Activated gamma-delta T cell (primary cell): ENCODE measurements at regions not wholly inside any gene's neighbourhood (a gene's known extent, or its start where the extent isn't known, plus 50 kb on each side); places are given as distances from the start of the nearest gene placed in this dataset.

Experiments used
- DNase-seq: peaks from one replicate; lab custom pipeline; 2025; lab: John Stamatoyannopoulos, UW

DNA sequence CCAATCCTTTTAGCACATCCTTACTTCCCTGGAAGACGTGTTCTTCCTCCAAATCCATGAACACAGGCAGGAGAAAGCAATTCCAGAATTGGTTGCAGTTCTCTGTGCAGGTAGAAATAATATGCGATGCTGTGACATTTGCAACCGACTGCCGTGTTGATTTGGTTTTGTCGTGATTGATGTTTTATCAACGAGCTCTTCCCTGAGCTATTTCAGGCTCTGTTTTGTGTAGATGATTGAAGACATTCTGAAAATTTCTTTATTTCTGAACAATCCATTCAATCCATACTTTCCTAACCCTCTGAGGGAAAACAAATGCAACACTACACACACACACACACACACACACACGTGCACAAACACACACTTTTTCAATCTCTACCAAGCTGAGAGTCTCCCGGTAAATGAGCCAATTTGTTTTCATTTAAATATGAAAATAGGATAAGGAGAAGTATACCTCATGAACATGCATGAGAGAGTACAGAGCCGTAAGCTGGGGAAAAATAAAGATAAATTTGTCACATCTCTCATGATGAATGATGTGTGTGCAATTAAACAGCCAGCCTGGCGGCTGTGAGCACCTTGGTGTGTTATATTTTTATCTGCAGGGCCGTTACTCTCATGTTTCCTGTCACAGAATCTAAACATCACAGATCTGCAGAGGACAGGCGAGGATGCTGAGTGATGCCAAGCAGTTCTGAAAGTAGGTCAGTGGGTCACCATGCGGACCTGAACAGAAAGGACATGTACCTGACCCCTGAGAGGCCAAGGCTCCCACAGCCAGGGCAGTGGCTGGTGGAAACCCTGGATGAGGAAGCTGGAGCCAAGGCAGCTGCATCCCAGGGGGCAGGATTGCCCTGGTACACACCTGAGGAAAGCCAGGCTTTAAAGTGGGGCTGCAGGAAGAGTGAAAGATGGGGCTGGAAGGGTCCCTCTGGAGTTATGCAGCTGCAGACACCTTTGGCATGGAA lies 64.8 kb downstream of the PDCL3 start:
- no peak for DNase-seq

DNA sequence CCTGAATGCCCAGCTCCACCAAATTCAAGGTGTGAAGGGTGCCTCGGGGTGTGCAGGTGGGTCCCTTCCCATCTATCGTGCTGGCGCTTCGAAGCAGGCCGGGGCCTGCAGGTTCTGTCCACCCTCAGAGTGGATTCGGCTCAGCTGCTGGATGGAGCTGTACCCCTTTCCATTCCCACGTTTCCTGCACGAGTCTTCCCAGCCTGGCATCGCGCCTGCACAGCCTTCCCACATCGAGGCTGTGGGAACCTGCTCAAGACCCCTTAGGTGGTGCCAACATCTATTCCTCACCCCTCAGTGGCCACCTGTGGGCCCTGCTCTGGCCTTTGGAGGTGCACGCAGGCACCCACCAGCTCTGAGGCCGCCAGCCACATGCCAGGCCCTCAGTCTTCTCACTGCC lies 65.7 kb downstream of the PDCL3 start:
- DNase-seq, result no peak

DNA sequence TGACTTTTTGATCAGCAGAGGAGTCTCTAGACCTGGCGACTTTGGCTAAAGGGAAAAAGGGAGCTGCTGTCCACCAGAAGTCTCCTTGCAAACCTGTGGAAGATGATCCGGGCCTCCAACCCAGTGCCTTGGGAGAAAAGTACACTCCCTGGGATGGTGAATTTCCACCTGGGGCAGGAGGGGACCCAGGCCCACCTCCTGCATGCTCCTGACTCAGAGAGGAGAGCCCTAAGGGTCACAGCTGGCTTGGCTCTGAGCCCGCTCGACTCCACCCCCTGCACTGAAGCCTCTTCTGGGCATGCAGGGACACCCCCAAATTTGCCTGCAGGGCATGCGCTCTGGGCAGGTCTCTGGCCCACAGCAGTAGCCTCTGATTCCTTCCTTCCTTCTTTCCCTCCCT lies 66.5 kb downstream of the PDCL3 start:
- DNase-seq, result no peak

DNA sequence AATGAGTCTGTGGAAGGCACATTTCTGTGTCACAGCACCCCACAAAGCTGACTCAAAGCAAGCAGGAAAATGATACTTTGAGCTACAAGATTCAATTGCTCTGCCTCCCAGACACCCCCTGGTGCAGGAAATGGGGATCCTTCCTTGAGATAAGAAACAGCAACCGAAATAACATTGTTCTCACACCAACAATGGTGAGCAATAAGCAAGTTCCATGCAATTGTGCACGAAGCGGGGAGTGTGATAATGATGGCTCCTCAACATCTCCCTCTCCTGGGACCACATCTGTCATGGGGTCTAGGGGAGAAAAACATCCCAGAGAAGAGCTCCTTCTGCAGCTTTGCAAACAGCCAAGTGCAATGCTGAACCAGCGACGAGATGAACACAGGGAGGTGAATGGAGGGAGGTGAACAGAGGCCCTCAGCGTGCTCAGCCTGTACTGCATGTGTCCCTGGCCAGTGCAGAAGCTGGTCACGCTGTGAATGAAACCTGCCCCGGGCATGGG lies 67.7 kb downstream of the PDCL3 start:
- DNase-seq, result no peak

DNA sequence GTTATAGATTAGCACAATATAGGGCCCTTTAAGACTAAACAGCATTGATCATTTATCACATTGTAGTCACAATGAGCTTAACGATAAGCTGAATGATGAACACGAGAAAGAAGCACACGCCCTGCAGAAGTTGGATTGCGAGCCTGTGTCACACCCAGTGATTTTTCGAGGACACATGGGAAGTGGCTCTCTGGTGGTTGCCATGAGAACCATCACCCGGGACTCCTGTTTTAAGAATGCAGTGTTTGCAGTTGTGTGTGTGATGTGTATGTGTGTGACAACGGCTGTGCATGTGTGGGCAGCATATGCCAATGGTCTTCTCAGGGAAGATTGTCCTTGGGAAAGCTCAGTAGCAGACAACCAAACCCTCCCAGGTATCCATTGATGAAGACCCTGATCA lies 69.2 kb downstream of the PDCL3 start:
- no peak for DNase-seq

DNA sequence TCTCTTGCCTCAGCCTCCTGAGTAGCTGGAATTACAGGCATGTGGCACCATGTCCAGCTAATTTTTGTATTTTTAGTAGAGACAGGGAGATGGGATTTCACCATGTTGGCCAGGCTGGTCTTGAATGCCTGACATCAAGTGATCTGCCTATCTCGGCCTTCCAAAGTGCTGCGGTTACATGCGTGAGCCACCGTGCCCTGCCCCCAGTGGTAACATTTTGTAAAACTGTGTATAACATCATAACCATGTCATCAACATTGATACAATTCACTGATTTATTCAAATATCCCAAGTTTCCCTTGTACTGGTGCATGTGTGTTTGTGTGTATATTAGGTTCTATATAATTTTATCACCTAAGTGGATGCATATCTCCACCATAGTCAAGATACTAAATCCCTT lies 70.0 kb downstream of the PDCL3 start:
- no peak for DNase-seq

DNA sequence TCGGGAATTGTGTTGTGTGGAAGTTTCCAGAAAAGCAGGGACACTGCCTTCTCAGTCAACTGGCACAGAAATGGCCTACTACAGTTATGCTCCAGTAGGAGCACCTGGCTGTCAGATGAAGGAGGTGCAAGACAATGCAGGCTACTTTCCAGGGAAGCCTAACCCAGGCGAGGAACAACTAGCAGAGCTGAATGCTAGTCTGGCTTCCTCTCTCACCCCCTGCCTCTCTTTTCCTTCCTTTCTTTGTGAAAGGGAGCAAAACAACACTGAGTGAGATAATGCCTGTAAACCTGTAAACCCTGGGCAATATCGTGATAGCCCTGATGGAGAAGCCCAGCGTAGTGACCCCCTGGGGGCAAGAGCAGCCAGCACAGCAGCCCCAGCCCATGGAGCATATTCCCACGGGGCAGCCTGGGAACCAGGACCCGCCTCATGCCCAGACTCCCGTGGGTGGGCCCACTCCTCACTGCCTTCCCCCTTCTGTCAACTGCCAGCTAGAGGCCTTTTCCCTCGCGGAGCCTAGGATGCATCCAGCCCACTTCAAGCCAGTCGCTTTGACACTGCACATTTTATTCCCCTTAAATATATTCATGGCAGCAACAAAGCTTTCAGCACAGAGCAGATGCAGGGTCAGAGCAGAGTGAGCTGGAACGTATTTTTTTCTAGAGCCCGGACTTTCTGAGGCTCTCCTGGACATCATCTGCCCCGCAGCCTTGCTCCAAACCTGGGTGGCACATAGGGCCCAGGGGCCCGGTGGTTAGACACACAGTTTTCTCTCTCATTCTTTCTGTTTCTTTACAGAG lies 77.0 kb downstream of the PDCL3 start:
- DNase-seq, result no peak

DNA sequence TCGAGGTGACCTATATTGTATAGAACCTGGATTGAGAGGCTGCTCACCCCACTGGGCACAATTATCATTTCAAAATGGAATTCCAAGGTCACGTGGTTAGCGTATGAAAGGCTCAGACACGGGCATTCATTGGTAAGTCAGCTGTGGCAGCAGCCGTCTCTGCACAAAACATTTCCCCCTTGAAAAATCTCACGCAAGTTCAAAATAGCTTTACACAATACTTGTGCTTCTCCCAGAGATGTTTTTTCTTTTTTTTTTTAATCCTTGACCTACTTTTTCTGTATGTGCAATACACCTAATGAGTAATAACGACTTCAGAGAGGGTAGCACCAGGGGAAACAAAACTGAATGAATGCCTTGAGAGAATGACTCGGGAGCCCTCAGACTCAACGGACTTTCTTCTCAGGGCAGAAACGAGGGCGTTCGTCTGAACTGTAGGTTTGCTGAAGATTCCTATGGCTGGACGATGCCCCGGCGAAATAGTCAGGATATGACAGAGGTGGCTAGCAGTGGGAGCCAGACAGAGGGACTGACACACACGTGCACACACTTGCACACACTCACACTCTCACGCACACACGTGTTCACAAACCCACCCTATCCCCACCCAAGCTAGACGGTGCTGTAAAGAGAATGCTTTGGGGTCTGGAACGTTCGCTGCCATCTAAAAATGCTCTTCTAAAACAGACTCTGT lies 77.8 kb downstream of the PDCL3 start:
- no peak for DNase-seq

DNA sequence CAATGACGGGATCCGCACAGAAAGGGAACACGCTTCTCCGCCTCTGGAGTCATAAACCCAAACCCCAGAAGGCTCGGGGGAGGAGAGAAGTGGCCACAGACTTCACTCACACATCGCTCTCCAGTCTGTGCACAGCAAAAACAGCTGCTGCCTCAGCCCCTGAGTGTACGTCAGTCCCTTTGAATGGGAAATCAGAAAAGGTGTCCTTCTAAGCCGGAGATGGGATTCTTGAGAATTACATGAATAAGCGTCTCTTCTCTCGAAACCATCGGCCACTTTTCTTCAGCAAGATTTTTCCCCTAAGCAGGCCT lies 78.3 kb downstream of the PDCL3 start:
- no peak for DNase-seq

DNA sequence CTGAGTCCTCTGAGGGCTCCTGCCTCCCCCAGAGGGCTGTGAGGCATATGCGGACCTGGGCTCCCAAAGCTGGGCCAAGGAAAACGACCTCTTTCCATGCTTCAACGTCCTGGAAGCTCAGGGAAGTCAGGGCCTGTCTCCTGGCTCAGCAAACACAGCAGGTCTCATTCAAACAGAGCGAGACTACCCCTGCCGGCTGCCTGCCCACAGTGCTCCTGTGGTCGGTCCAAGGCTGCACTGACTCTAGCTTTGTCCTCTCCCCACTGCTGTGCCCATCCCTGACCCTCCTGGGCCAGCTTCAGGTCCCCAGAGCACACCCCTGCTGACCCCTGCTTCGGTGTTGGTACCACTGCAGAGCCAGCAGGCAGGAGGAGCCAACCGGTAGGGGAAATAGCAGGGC lies 79.6 kb downstream of the PDCL3 start:
- DNase-seq, result no peak

DNA sequence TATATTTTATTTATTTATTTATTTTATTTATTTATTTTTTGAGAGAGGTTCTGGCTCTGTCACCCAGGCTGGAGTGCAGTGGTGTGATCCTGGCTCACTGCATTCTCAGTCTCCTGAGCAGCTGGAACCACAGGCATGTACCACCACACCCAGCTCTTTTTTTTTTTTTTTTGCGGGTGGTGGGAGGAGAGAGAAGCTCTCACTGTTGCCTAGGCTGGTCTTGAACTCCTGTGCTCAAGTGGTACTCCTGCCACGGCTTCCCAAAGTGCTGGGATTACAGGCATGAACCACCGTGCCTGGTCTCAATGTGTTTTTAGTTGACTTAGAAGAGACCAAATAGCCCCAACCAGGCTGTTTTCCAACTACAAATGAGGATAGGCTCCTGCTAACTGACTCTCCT lies 80.7 kb downstream of the PDCL3 start:
- no peak for DNase-seq

DNA sequence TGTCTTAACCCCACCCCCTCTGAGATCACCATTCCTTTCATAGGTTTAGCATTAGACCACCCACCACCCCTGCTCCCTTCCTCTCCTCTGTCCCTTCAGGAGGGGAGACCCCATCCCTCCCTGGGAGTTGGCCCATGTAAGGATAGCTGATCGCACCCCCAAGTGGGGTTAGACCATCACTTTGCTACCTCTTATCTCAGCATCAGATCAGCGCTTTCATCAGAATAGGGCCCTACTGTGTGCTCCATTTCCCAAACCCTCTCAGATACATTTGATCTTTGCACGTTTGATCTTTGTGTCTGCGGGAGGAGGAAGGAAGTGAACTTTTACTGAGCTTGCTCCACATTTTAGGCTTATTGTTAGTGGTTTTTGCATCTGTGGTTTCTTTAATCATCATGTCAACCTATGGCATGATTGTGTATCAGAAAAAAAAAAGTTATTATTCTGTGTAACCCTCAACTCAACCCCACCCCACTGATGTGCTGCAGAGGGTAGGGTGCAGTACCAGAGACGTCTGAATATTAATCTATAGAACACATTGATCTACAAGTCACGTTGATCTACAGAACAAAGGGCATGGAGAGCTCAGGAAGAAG lies 81.2 kb downstream of the PDCL3 start:
- DNase-seq, result no peak

DNA sequence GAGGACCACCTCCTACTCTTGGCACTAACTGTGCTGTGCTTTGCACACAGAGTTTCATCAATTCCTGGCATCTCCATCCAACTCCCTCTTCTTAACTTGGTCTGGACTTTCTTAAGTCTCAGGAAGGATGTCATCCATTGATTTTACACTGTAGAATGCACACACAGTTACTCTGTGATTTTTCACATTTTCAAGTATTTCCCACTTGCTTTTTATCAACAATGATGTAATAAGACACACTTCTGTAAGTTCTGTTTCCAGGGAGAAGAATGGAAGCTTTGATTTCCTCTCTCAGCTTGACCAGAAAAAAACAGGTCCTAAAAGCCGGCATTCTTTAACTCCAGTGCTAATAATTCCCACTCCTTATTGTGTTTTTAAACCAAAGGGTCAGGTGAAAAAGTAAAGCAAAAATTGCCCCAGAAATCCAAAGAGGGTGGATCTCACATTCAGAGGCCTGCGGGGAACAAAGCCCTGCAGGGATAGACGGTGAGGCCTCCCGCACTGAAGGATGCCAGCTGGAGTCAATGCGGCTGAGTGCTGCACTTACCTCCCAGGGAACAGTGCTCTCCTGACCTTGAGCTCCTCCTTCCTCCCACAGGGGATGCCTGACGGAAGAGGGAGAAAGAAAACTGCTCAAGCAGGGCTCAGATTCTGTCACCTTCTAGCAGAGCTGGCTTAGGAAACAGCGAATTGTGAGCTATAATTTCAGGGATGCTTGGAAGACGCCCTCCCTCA lies 83.1 kb downstream of the PDCL3 start:
- no peak for DNase-seq

DNA sequence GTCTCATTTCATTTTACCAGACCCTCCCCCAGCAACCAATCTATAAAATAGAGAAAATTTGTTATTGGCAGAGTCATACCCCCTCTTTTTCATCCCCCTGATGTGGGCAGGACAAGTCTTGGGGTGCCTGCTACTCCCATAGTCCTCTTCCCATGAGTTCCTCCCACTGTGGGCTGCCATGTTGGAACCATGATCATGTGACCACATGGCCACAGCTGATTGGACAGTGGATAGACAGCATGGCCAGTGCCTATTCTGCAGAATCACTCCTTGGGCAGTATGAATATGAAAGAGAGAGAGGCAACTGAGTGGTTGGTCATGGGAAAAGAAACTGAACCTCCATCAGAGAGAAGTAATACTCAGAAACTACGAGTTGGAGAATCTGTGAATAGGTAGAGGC lies 84.9 kb downstream of the PDCL3 start:
- no peak for DNase-seq

DNA sequence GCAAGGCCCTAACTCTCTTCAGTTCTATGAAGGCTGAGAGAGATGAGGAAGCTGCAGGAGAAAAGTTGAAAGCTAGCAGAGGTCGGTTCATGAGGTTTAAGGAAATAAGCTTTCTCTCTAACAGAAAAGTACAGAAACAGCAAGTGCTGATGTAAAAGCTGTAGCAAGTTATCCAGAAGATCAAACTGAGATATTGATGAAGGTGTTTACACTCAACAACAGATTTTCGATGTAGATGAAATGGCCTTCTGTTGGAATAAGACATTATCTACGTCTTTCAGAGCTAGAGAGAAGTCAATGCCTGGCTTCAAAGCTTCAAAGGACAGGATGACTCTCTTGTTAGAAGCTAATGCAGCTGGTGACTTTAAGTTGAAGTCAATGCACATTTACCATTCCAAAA lies 87.4 kb downstream of the PDCL3 start:
- DNase-seq, result no peak

DNA sequence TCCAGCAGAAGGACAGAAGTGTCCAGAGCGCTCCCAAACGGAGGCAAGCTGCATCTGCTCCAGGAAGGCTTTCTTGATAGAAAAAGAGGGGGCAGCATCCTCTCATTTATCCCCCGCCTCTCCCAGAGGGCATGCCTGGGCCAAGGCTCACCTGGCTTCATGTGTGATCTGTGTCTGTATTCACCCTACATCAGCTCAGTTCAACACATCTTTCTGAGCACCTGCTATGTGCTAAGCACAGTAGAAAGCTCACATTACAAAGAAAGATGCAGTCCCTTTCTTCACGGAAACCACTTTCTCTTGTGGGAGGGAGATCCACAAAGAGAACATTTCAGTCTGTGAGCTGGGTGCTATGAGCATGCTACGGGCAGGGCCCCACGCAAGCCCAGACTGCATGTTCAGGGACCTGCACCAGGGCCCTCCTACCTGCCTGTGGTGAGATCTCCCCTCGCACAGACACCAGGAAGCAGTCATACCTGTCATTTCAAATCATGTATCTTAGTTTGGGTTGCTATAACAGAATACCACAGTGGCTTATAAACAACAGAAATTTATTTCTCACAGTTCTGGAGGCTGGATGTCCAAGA lies 90.7 kb downstream of the PDCL3 start:
- DNase-seq, result no peak

DNA sequence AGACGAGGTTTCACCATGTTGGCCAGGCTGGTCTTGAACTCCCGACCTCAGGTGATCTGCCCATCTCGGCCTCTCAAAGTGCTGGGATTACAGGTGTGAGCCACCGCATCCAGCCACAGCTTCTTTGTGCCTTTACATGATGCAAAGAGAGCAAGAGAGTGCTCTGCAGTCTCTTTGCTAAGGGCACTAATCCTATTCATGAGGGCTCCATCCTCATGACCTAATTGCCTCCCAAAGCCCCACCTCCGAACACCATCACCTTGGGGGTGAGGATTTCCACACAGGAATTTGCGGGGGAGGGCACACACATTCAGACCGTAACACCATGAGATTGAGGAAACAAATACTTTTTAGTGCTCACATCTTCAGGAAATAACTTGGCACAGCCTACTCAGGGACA lies 91.8 kb downstream of the PDCL3 start:
- no peak for DNase-seq

DNA sequence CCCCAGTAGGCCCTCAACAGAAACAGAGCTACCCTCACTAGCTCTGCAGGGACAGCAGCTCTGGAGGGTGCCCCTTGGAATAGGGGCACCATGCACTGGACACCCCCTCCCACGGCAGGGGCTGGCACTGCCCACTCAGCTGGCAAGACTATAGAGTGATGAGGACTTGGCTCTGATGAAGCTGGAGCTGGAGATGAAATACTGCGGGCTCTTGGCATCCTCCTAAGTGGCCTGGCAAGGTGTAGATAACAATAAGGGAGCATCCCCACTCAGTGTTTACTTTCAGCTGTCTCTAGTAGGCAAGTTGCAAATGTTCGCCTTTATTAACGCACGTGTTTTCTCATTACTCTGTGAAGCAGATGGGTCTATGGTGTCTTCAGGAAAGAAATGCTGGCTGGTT lies 92.7 kb downstream of the PDCL3 start:
- no peak for DNase-seq

DNA sequence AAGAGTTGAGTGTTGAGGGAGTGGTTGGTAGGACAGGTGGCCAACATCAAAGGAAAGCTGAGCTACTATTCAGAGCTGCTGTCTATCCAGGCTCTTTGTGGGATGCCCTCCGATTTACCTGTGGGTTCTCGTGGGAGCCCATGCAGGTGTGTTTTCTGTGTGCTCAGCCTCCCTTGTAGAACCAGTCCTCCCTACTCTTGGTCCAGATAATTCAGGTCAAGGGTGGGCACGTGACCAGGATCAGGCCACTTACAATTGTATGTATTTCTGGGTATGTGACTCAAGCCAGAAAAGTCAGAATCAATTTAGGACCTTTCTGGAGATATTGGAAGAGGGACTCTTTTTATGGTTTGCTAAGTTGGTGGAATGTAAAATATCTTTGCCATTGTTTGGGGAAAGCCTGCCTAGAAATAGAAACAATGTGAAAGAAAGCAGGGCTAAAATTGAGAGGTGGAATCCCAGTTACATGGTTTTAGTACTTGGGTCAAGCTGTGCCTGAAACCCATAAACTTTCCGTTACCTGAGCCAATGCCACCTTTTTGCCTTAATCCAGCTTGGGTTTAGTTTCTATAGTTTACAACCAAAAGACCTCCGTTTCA lies 93.2 kb downstream of the PDCL3 start:
- DNase-seq, result no peak

DNA sequence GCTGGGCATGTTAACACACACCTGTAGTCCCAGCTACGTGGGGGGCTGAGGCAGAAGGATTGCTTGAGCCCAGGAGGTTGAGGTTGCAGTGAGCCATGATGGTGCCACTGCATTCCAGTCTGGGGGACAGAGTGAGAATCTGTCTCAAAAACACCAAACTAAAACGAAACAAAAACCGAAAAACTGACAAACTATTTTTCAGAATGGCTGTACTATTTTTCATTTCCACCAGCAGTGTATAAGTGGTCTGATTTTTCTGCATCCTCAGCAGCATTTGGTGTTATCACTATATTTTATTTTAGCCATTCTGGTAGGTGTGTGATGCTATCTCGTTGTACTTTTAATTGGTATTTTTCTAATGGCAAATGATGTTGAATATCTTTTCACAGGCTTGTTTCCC lies 95.2 kb downstream of the PDCL3 start:
- no peak for DNase-seq
